Esophagus mucosa (tissue), 1 donor: ENCODE measurements at regions not wholly inside any gene's neighbourhood (a gene's known extent, or its start where the extent isn't known, plus 50 kb on each side); places are given as distances from the start of the nearest gene placed in this dataset.
"Not testable (repeated sequence)": the region's sequence is repeated elsewhere in the genome, so short reads cannot be mapped to it uniquely, and the experiment has no call there.

Source experiments
- ATAC-seq: fragments of 200-7000 bp; cut with Tn5 transposase; one replicate; pipeline ENCODE4 v1.9.1; 2020
- donor health status: DM: yes; HTN: yes; CAD: no.

DNA sequence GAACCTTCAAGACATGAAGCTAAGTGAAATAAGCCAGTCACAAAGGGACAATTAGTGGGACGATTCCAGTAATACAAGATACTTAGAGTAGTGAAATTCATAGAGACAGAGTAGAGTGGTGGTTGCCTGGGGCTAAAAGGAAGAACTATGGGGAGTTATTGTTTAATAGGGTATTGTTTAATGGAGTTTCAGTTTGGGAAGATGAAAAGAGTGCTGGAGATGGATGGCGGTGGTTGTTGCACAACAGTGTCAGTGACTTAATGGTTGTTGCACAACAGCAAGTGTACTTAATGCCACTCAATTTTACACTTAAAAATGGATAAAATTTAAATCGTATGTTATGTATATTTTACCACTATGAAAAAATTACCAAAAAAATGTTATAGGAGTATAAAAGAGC, 209.7 kb upstream of the TENT5A start:
- ATAC-seq = peak; percentile 81

DNA sequence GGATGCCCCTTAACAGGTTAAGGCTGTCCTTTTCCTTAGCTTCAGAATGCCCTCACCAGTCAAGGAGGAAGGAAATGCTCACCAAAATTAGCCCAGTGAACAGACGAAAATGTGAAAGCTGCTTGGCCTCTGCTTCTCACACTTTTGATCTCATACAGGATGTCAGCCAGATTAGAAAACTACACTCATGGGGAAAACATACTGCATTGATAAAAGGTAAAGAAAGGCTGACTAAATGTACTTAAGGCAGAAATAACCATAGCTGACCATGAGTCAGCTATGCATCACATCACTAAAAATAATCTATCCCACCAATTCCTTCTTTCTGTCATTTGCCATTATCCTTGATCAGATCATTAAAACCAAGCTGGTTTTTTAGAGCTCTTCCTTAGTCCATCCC, 198.4 kb upstream of the TENT5A start:
- no peak for ATAC-seq

DNA sequence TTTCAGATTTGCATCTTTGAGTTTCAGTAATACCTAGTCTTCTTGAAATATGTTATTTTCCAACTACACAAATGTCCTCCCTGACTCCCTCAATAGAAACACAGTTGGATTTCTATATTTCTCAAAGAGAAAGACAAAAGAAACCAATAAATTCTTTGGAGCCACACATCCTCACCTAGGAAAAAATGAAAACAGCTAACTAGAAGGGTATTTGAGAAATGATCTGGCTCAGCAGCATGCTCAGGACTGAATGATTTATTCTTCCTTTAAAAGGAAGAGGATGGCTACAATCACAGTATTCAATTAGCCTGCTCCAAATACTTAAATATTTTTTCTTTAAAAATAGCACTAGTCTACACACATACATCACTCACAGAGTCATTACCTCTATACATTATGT, 196.4 kb upstream of the TENT5A start:
- ATAC-seq = no peak

DNA sequence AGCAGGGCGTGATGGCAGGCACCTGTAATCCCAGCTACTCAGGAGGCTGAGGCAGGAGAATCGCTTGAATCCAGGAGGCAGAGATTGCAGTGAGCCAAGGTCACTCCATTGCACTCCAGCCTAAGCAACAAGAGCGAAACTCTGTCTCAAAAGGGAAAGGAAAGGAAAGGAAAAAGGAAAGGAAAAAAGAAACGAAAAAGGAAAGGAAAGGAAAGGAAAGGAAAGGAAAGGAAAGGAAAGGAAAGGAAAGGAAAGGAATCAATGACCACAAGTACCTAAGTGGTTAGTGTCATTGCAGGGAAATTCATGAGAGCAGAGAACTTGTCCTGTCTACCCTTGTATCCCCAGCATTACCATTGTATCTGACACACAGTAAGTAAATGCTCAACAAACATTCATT, 195.7 kb upstream of the TENT5A start:
- ATAC-seq = not testable (repeated sequence)

DNA sequence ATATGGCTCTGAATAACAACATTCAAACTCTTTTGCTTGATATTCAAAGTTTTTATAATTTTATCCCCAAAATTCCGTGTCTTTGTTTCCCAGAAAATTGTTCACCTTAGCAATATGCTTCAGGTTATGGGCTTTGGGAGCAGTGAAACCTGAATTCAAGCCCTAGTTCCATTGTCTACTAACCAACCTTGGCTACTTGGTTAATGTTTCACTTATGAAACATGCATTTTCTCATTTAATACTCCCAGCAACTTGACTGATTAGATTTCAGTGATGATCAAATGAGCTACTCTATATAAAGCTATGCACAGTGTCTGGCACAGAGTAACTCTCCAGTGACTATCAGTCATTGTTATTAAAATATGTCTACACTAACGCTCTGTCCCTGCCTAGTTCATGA, 192.2 kb upstream of the TENT5A start:
- no peak for ATAC-seq

DNA sequence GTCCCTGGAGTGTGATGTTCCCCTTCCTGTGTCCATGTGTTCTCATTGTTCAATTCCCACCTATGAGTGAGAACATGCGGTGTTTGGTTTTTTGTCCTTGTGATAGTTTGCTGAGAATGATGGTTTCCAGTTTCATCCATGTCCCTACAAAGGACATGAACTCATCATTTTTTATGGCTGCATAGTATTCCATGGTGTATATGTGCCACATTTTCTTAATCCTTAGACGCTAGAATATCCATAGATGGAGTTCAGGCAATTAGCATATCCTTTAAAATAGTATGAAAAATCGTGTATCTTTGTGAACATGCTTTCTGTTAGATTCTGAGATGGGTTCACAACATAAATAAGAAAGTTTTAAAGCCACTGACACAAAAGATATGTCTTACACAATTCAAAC, 190.4 kb upstream of the TENT5A start:
- ATAC-seq = not testable (repeated sequence)

DNA sequence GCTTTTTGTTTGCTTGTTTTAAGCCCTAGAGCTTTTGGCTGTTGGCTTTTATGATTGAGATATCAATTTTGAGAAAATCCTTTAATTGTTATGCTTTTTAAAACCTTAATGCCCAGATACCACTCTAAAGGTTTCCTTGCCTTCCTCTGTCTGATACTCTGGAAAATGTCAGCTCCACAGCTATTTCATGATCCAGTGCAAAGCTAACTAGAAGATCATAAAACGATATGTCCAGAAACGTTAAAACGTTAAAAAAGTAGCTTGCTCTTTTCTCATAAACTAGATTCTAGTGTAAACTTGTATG, 189.5 kb upstream of the TENT5A start:
- no peak for ATAC-seq

DNA sequence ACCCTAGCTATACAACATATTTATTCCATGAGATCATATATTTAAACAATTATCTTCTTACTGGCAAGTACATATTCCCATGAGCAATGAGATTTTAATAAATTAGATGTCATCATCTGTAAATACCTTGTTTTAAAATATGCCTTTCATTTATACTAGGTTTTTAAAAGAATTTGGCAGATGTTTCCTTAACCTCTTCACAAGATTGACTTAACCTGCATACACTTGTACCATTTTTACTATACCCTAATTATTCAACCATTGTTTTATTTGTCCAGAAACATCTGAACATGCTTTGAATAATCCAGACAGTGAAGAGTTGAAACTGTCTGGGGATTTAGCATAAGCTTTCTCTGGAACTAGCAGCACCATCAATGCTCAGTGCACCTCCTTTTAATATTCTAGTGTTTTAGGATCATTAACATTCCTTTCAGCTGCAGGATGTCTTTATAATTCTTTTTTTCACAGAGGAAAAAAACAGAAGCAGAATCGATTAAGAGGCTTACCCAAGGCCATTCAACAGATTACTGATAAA, 188.0 kb upstream of the TENT5A start:
- ATAC-seq = no peak

DNA sequence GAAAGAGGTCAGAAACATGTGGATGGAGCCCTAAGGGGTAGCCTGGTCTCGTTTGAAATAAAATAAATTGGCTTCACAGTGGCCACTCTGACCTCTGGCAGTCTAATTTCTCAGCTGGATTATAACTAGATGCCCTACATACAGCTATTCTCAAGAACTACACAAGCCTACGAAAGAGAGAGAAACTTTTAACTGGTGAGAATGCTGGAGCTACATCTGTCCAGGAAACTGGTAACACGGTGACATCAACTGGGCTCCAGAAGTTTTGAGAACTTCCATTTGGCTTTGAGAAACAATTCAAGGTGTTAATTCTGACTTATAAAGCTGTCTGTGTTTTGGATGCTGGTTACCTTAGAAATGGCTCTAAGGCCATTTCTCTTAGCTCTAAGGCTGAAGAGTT, 187.3 kb upstream of the TENT5A start:
- no peak for ATAC-seq

DNA sequence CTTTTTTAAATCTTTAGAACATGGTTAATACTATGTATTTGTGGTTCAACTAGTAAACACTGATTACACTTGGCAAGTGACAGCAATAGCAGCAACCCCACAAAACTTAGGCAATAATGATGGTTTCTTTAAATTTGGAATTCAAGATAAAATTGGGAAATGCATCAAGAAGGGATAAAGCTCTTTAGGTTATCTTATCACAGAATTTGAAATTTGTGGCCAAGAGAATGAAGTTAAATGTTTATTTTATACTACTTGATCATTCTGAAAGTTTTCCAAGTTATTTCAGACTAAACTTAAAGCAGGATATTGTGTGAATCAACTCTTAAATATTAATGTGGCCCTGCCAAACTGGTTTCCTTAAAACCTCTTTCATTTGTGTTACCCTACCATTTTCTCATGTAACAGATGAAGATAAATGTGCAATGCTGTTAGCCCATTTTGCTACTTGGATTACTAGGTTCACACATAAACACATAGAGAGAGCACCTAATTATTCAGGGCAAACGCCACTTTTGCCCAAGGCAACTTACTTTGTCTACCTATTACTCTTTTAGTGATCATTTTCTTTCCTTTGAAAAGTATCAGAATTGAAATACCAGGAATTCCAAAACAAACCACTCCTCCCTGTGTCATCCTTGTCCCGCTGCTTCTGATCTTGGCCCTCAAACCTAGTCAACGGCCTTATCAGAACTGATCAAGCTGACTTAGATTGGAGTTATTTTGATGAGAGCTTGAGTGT, 186.7 kb upstream of the TENT5A start:
- ATAC-seq = peak; percentile 60

DNA sequence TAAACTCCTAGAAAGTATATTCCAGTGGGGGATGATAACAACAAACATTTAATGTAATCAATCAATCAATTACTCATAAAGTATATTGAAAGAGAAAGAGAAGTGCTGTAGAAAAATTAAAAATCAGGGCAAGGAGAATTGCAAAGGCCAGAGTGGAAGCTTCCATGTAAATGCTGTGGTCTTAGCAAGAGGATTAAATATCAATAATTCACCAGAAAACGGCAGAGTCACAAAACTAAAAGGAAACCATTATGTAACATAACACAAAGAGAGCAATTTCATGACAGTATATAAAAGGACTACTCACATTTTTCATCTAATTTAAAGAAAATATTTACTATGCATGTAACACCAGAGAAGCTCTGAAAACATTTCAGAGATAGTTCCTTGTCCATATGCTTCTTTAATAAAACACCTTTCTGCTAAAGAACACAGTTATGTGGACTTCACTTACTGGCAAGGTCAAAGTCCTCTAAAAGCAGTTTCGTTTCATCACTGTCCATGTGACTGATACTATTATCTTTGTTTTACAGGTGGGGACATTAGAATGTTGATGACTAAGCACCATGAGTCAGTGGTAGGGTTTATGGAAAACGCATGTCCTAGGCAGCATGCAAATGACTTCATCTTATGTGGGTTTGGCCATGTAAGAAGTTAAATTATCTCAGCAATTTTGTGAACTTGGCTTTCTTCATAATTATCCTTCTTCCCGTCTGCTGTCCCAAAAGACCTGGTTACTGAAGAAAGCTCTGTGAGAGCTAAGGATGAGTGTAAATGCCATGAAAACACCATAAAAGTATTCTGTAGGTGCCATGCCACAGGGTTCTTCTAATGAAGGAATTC, 185.8 kb upstream of the TENT5A start:
- peak; percentile 99 for ATAC-seq

DNA sequence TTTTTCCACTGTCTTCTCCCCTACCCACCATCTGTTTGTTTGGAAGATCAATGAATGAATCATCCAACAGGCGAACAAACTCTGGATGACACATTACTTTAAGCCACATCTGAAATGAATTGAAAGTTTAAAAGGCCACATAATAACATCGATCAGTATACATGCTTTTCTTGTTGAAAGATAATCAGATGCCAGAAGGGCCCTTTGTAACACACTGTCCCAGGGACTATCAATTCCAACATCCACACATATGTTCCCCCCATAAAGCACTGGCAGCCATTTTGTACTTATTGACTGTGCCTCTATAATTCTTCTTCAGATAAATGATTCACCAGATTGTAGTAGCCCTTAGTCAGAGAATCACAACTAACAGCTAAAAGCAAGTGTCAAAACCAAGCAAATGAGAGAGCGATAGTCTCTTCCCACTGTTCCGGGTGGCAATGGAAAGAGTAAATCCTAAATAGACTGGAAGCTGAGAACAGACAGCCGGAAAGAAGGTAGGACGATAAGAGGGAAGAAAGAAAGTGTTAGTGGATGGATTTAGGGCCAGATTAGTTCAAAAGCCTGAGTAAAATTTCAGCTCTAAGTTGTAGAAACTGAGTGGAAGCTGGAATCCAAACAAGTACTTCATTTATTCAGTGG, 184.9 kb upstream of the TENT5A start:
- ATAC-seq = no peak

DNA sequence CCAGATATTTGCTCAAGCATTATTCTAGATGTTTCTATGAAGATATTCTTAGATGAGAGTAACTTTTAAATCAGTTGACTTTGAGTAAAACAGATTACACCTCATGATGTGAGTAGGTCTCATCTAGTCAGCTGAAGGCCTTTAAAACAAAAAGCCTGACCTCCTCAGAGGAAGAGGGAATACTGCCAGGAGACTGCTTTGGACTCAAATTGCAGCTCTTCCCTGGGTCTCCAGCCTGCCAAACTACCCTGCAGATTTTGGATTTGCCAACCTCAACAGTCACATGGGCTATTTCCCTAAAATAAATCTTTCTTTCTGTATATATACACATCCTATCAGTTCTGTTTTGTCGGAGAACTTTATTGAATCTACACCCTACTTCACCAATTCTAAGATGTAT, 182.5 kb upstream of the TENT5A start:
- ATAC-seq = no peak

DNA sequence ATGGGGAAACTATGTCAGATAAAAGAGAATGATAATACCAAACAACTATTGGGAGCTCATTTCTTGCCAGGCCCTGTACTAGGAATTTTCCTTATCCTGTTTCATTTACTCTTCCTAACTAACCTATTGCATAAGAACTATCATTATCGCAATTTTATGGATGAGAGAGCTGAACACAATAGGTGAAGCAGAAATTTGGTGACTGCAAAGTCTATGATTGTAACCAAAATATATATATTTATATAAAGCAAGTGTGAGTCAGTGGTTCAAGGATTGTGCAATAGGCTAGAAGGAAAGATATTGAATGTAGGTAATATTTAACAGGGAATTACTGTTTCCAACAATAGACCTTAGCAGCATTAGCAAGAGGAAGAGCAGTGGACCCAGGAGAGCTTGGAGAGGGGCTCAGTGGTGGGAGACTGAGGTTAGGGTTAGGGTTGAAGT, 181.1 kb upstream of the TENT5A start:
- no peak for ATAC-seq

DNA sequence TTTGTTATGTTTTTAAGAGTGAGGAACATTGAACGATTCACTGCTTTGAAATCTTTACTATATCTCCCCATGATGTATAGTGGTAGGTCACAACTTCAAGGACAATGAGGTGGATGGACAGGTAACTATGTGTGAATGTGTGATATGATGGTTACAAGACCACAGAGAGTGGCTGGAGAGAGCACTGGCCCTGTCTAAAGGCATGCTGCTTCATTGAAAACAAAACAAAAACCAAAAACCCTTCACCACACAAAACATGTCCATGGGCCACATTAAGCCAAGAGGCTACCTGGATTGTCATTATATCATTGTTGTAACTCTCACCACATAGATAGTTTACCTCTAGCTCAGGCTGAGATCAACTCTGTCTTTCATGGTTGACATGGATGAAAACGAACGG, 180.6 kb upstream of the TENT5A start:
- ATAC-seq = no peak

DNA sequence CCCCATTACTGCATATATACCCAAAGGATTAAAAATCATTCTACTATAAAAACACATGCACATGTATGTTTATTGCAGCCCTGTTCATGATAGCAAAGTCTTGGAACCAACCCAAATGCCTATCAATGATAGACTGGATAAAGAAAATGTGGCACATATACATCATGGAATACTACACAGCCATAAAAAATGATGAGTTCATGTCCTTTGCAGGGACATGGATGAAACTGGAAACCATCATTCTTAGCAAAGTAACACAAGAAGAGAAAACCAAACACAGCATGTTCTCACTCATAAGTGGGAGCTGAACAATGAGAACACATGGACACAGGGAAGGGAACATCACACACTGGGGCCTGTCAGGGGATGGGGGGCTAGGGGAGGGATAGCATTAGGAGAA, 180.0 kb upstream of the TENT5A start:
- not testable (repeated sequence) for ATAC-seq

DNA sequence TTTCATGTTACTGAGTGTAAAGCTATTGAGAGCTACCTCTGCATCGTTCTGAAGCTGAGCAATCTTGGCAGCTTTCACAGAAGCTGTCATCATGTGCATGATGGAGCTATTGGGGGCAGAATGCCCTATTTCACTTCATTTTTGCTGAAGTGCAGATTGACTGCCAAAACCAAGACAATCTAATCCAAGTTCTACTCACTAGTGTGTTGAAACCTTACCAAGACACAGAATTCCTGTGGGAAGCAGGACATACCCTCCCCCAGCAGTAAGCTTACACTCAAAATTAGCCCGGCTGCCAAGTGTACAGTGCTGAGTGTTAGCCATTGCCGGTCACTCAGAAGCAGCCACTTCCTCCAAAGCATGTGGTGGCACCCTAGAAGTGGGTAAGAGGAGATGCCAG, 177.3 kb upstream of the TENT5A start:
- no peak for ATAC-seq

DNA sequence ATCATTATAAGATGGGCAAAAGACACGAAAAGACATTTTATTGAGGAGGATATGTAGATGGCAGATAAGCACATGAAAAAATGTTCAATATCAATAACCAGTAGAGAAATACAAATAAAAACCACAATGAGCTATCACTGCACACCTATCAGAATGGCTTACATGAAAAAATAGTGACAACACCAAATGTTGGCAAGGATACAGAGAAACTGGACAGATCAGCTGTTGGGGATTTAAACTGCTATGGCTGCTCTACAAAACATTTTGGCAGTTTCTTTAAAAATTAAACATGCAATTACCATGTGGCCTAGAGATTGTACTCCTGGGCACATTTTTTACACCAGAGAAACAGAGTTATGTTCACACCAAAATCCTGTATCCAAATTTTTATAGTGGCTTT, 172.7 kb upstream of the TENT5A start:
- no peak for ATAC-seq

DNA sequence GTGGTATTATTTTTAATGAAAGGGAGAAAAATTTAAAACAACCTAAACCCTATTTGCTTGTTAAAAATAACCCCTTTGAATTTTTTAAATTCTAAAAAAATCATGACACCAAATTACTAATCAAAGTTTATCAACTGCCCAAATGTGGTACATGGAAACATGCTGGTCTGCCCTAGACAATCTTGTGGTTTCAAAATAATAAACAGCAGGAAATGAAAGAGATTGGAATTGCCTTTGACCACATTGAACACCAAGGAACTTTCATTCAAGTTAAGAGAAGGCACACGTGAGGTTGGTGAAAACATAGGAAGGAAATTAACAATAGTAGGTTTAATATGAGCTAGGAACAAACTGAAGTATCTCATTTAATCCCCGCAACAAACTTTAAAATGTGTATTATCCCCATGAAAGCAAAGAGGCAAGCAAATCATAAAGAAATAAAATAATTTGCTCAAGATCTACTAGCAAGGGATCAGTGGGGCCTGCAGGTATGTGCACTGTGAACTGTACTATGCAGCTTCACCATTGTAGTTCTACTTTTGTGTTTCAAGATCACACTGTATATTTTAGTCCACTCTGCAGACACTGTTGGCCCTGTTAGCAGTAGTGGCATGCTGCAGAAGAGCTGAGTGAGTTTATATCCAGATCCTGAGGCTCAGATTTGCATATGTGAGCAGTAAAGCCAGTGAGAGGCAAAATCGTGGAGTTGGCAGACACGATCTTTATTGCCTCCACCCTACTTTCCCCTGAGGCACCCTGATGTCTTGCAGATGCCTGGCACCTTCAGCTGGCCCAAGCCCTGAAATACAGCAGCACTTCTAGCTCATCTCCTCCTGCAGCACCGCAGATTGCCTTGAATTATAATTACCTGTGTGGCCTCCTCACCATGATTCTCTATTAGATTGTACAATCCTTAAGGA, 157.8 kb upstream of the TENT5A start:
- ATAC-seq = peak; percentile 32

DNA sequence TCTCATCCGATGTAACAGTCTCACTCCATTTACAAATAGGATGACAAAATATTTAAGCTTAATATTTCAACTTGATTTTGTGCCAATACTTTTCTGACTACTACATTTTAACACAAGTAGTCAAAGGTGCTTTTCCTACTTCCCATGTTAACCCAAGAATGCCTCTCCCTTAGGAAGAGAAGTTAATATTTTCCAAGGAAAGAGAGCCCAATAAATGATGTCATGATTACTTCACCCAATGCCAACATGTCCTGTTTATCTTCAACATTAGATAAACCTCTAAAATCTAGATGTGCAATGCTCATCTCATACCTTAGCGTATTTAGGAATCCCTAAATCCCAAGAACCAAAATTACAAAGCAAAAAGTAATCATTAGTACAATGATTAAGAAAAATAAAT, 156.7 kb upstream of the TENT5A start:
- no peak for ATAC-seq

DNA sequence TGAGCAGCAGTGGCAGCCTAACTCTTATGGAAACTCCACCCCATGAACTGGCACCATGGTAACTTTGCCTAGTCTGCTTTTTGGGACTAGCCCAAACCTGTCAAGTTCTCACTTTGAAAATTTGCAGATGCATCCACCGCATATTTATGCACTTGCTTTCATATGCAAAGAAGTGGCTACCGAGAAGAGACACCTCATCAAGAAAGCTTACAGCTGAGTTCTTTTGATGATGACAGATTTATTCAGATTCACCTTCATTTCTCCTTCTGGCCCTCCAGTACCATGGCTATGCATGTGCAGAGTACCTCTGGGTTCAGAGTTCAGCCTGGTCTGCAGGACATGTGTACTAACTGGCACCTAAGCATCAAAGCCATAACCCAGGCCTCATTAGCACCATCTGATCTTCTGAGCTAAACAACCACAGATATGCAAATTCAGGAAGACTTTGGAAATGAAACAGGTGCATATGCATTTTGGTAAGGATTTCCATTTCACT, 154.3 kb upstream of the TENT5A start:
- ATAC-seq = peak; percentile 57

DNA sequence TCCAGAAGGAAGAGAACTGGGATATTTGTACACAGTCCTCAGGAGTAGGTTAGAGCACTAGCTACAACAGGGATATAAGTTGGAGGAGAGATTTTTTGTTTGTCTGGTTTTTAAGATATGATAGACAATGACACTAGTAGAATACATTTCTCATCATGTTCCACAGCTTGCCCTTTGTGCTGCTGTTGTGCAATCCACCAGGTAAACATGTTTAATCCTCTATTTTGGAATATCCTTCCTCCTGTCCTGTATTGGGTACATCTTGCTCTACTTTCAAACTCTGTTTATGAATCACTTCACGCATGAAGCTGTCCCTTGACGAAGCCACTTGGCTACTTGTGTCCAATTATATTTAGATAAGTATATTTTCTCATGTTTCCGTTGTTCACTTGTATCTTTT, 153.6 kb upstream of the TENT5A start:
- peak; percentile 76 for ATAC-seq
